Breast epithelium (tissue), 4 donors: ENCODE measurements at regions not wholly inside any gene's neighbourhood (a gene's known extent, or its start where the extent isn't known, plus 50 kb on each side); places are given as distances from the start of the nearest gene placed in this dataset.
A peak's percentile ranks its signal among the peaks of the same experiment; 100 is the strongest.

ENCODE experiments used
- DNase-seq, 2 donors: peaks; one replicate each; pipeline ENCODE4 v3.0.0-alpha.2; 2019; ENCODE audit warnings: low spot score in 2 of 2
- H3K27ac ChIP-seq, 2 donors: fragments of 200-600 bp; sonication (generic) in 1 of 2; one replicate each; pipeline ENCODE4 v1.5.1; 2016 to 2019; ENCODE audit warnings: mild to moderate bottlenecking in 1 of 2
- H3K27me3 ChIP-seq, 2 donors: fragments of 200-600 bp; sonication (generic) in 1 of 2; one replicate each; pipeline versions ENCODE4 v1.5.1 to v1.6.0; 2017 to 2019; ENCODE audit warnings: control low read depth in 1 of 2, mild to moderate bottlenecking in 1 of 2
- H3K36me3 ChIP-seq: fragments of 200-600 bp; one replicate; pipeline ENCODE4 v1.5.1; 2019
- H3K4me1 ChIP-seq, 2 donors: fragments of 200-600 bp; sonication (generic); one replicate each; pipeline ENCODE4 v1.5.1; 2016 to 2019; ENCODE audit warnings: control low read depth in 1 of 2
- H3K4me3 ChIP-seq, 3 donors: fragments of 200-600 bp; sonication (generic); 1 replicate in 2 of 3; 2 replicates in 1 of 3; pipeline ENCODE4 v1.5.1; 2016 to 2019; ENCODE audit warnings: mild to moderate bottlenecking in 3 of 3, moderate library complexity in 2 of 3
- H3K9me3 ChIP-seq, 2 donors: fragments of 200-600 bp; sonication (generic) in 1 of 2; one replicate each; pipeline ENCODE4 v1.5.1; 2016 to 2019; ENCODE audit warnings: control low read depth in 1 of 2
- POLR2A ChIP-seq: fragments of 450-650 bp; IDR thresholded peaks from one replicate; pipeline ENCODE4 v1.6.1; 2016; ENCODE audit warnings: antibody characterized with exemption, mild to moderate bottlenecking, moderate library complexity
- POLR2AphosphoS5 ChIP-seq, 3 donors: sonication (generic); formaldehyde crosslinking; IDR thresholded peaks; one replicate each; pipeline ENCODE4 v1.6.1; 2017; ENCODE audit warnings: antibody characterized with exemption in 3 of 3
- intact Hi-C: fragments of 100-400 bp; cut with DNase I; formaldehyde crosslinking; loops from one replicate; pipeline ENCODE4 v1.15.1; 2023; ENCODE audit warnings: low total_unique reads
- TF ChIP-seq, protein P1 (sequence below), 3 donors: fragments of 450-650 bp; IDR thresholded peaks; one replicate each; pipeline ENCODE4 v1.5.1; 2016 to 2017; ENCODE audit warnings: antibody characterized with exemption in 3 of 3, mild to moderate bottlenecking in 3 of 3, moderate library complexity in 3 of 3

DNA sequence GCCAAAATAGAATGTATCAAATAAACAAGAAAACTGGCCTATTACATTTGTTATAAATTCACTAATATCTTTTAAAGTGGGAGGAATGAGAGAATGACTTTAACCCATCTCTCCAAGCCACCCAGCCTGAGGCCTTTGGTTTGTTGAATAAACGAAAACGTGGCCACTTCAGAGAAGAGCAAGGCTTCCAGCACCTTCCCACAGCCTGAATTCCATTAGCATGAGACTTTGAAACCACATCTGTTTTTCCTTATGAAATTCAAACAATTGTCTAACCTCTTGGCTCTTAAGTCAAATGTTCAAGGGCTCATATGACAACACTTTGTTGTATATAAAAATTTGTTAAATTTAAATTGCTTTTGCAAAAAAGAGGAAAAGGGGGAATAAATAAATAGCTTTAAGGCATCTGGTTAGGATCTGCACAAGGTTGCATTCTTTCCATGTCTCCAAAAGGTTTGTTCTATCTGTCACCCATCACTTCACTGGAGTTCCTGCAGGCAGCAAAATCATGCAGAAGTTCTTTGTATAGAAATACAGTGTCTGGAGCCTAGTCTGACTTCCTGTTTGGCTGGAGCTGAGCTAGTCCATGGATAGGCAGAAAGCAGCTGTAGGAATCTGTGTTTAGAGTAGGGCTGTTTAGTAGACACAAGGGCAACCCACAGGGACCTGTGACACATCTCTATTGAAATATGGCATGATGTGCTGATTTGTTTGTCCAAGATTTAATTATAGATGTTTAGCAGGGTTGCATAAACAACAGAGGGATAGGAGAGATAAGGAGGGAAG lies 502.3 kb downstream of the KCTD12 start:
- no peaks in the 10 kb centered on the region for H3K27me3 ChIP-seq
- H3K9me3 ChIP-seq, result no peaks in the 10 kb centered on the region
- H3K4me3 ChIP-seq, result no peak overlapping the region
- DNase-seq, result peak in 1 of 2 donors; percentile 57
- peak overlapping the region; percentile 68 to 74 for H3K27ac ChIP-seq
- TF ChIP-seq, protein P1, sequence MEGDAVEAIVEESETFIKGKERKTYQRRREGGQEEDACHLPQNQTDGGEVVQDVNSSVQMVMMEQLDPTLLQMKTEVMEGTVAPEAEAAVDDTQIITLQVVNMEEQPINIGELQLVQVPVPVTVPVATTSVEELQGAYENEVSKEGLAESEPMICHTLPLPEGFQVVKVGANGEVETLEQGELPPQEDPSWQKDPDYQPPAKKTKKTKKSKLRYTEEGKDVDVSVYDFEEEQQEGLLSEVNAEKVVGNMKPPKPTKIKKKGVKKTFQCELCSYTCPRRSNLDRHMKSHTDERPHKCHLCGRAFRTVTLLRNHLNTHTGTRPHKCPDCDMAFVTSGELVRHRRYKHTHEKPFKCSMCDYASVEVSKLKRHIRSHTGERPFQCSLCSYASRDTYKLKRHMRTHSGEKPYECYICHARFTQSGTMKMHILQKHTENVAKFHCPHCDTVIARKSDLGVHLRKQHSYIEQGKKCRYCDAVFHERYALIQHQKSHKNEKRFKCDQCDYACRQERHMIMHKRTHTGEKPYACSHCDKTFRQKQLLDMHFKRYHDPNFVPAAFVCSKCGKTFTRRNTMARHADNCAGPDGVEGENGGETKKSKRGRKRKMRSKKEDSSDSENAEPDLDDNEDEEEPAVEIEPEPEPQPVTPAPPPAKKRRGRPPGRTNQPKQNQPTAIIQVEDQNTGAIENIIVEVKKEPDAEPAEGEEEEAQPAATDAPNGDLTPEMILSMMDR (IDR thresholded peaks at IDR 0.05), result no peak
- TF ChIP-seq POLR2AphosphoS5 (IDR thresholded peaks at IDR 0.05) (no peak), POLR2A (no peak)
- intact Hi-C loops, result no loop called here
- H3K36me3 ChIP-seq, result no peaks in the 10 kb centered on the region
- H3K4me1 ChIP-seq, result no peaks in the 10 kb centered on the region

DNA sequence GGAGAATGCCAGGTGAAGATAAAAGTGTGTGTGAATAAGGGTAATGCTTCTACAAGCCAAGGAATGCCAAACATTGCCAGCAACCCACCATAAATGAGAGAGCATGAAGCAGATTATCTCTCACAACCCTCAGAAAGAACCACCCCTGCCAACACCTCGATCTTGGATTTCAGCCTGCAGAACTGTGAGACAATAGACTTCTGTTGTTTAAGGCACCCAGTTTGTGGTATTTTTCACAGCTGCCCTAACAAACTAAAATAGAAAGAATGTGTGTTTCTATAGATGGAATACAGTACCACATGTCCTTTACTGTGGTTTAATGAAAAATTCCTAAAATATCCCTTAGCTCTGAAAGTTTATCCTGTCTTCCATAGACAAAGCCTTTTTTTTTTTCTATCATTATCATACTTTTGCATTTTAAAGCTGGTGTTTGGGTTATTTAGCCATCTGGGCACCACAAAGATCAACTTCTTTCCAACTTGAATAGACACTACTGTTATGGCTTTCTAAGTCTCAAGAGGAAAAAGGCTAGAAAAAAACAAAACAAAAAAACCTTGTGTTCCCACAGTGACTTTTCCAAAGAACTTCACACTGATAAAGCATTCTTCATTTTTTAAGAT lies 505.6 kb downstream of the KCTD12 start:
- Histone ChIP-seq H3K4me3 (no peak overlapping the region), H3K9me3 (no peaks in the 10 kb centered on the region), H3K36me3 (no peaks in the 10 kb centered on the region), H3K27ac (no peak overlapping the region), H3K4me1 (no peaks in the 10 kb centered on the region), H3K27me3 (no peaks in the 10 kb centered on the region)
- no peak for DNase-seq
- intact Hi-C loops, result no loop called here
- TF ChIP-seq POLR2AphosphoS5 (IDR thresholded peaks at IDR 0.05) (no peak), POLR2A (no peak)
- TF ChIP-seq, protein P1 (IDR thresholded peaks at IDR 0.05), result no peak

DNA sequence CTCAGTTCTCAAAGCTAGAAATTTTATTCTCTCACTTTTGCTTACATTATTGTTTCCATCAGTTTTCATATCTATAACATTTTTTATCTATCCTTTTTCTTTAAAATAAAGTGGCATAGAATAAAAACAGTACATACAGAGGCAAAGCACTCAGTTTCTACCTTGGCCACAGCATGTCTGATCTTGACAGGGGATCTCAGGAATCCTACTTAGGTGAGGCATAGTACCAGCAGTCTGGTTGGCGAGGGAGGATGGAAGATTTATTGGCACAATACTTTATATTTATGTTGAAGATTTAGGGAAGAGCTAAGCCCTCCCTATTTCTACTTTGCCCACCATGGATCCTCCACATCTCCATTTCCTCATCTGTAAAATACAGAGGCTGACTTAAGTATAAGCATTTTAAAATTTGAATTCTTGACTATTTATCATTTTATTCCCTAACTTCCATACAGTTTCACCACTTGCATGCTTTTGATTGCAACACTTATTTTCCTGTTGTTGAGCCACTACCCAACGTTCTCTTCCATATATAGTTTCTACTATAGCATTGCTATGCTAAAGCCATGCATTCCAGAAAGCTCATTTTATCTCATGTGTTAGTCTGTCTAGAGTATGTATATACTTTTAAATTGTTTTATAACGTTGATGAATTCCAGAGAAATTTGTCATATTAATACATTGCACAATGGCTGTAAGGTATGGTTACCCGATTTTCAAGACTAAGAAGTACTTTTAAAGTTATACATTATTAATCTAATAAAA lies 506.7 kb downstream of the KCTD12 start:
- intact Hi-C loops, result no loop called here
- H3K36me3 ChIP-seq, result no peaks in the 10 kb centered on the region
- H3K9me3 ChIP-seq, result no peaks in the 10 kb centered on the region
- H3K27ac ChIP-seq, result no peak overlapping the region
- no peaks in the 10 kb centered on the region for H3K27me3 ChIP-seq
- DNase-seq, result no peak
- H3K4me1 ChIP-seq, result no peaks in the 10 kb centered on the region
- H3K4me3 ChIP-seq, result no peak overlapping the region
- TF ChIP-seq POLR2A, result no peak
- TF ChIP-seq POLR2AphosphoS5 (IDR thresholded peaks at IDR 0.05), result no peak
- TF ChIP-seq, protein P1 (IDR thresholded peaks at IDR 0.05), result no peak

DNA sequence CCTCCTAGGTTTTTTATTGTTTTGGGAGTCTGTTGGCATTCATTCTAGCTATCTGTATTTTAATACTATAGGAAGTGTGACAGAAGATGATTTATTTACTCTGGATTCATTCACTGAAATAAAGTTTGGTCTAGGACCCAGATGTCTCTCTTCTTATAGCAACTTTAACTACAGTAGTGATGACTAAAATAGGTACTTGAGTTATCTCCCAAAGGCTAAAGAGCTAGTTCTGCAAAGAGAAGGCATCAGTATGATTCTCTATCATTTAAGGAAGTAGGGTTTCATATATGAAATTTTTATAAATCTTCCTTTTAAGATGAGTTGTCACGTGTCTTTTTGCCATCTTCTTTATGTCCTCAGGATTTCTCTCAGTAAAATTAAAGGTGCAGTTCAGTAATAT lies 507.4 kb downstream of the KCTD12 start:
- H3K27me3 ChIP-seq, result no peaks in the 10 kb centered on the region
- H3K4me3 ChIP-seq, result no peak overlapping the region
- no peaks in the 10 kb centered on the region for H3K36me3 ChIP-seq
- no peaks in the 10 kb centered on the region for H3K9me3 ChIP-seq
- H3K27ac ChIP-seq, result no peak overlapping the region
- intact Hi-C loops, result no loop called here
- DNase-seq, result no peak
- TF ChIP-seq POLR2AphosphoS5 (IDR thresholded peaks at IDR 0.05) (no peak), POLR2A (no peak)
- TF ChIP-seq, protein P1 (IDR thresholded peaks at IDR 0.05), result no peak
- no peaks in the 10 kb centered on the region for H3K4me1 ChIP-seq
